Upper lobe of left lung (tissue), 6 donors: ENCODE measurements at regions not wholly inside any gene's neighbourhood (a gene's known extent, or its start where the extent isn't known, plus 50 kb on each side); places are given as distances from the start of the nearest gene placed in this dataset.

Experiments
- ATAC-seq, 2 donors: fragments of 200-7000 bp; cut with Tn5 transposase; one replicate each; pipeline ENCODE4 v1.9.1; 2022; ENCODE audit warnings: mild to moderate bottlenecking in 2 of 2, moderate library complexity in 2 of 2; ENCODE audit not compliant: low FRiP score in 2 of 2
- DNase-seq, 2 donors: peaks; one replicate each; pipeline ENCODE4 v3.0.0-alpha.2; 2019 to 2020
- H3K27ac ChIP-seq, 4 donors: fragments of 200-600 bp; sonication (generic); one replicate each; pipeline ENCODE4 v1.5.1; 2016 to 2019
- H3K27me3 ChIP-seq, 4 donors: fragments of 200-600 bp; sonication (generic); one replicate each; pipeline ENCODE4 v1.5.1; 2017 to 2019
- H3K36me3 ChIP-seq, 4 donors: fragments of 200-600 bp; sonication (generic); one replicate each; pipeline ENCODE4 v1.5.1; 2016 to 2019
- H3K4me1 ChIP-seq, 4 donors: fragments of 200-600 bp; sonication (generic); one replicate each; pipeline ENCODE4 v1.5.1; 2018 to 2019
- H3K4me3 ChIP-seq, 4 donors: fragments of 200-600 bp; sonication (generic); one replicate each; pipeline ENCODE4 v1.5.1; 2017 to 2019; ENCODE audit warnings: mild to moderate bottlenecking in 2 of 4, moderate library complexity in 1 of 4
- H3K9me3 ChIP-seq, 4 donors: fragments of 200-600 bp; sonication (generic); one replicate each; pipeline ENCODE4 v1.5.1; 2018 to 2019
- CTCF ChIP-seq, 6 experiments: fragments of 450-650 bp in 4 of 6; fragments of 200-600 bp in 2 of 6; sonication (generic) in 2 of 6; IDR thresholded peaks; one replicate each; pipeline ENCODE4 v1.5.1; 2016 to 2019; ENCODE audit warnings: antibody characterized with exemption in 6 of 6
- EP300 ChIP-seq, 4 donors: sonication (generic); formaldehyde crosslinking; IDR thresholded peaks; one replicate each; pipeline ENCODE4 v1.5.1; 2017; ENCODE audit warnings: antibody characterized with exemption in 4 of 4, control low read depth in 2 of 4
- POLR2A ChIP-seq, 4 donors: fragments of 450-650 bp; IDR thresholded peaks; one replicate each; pipeline ENCODE4 v1.5.1; 2016 to 2017; ENCODE audit warnings: antibody characterized with exemption in 4 of 4, mild to moderate bottlenecking in 2 of 4
- POLR2AphosphoS5 ChIP-seq, 2 donors: sonication (generic); formaldehyde crosslinking; IDR thresholded peaks; one replicate each; pipeline ENCODE4 v1.5.1; 2017; ENCODE audit warnings: antibody characterized with exemption in 2 of 2
- WGBS, 2 donors: methylation state at CpG; one replicate each; pipeline ENCODE4 v1.1.5; 2017 to 2018; 5-methylcytosine and 5-hydroxymethylcytosine counted together
- donor health status: DM: no; HTN: no; CAD: no; lungs with moderate emphysema.
- donor health status: DM: no; HTN: yes; CAD: no; lungs with severe emphysema.

- Histone ChIP-seq H3K27ac (no peak overlapping the region), H3K36me3 (no peaks in the 10 kb centered on the region), H3K27me3 (no peaks in the 10 kb centered on the region), H3K4me3 (no peak overlapping the region), H3K4me1 (no peaks in the 10 kb centered on the region), H3K9me3 (no peaks in the 10 kb centered on the region)
- 42 to 64% methylated on average over 1 of the region's 1 CpG for WGBS, 2 donors
- DNase-seq (no peak), ATAC-seq (peak in 1 of 2 donors; percentile 31)
- no peak for TF ChIP-seq CTCF (IDR thresholded peaks at IDR 0.05)
- no peak for TF ChIP-seq POLR2AphosphoS5 (IDR thresholded peaks at IDR 0.05)
- no peak for TF ChIP-seq POLR2A (IDR thresholded peaks at IDR 0.05)
- TF ChIP-seq EP300 (IDR thresholded peaks at IDR 0.05): no peak
Measured at GRCh38 chr2:66790651-66791181, 355.8 kb downstream of the MEIS1 start.

GRCh38 chr2:66794070-66794469, 359.1 kb downstream of the MEIS1 start:
- no peak for TF ChIP-seq EP300 (IDR thresholded peaks at IDR 0.05)
- no peak for TF ChIP-seq CTCF (IDR thresholded peaks at IDR 0.05)
- no peak for TF ChIP-seq POLR2AphosphoS5 (IDR thresholded peaks at IDR 0.05)
- TF ChIP-seq POLR2A (IDR thresholded peaks at IDR 0.05): no peak
- no peak for DNase-seq
- Histone ChIP-seq H3K36me3 (no peaks in the 10 kb centered on the region), H3K9me3 (no peaks in the 10 kb centered on the region), H3K4me3 (no peak overlapping the region), H3K4me1 (no peaks in the 10 kb centered on the region), H3K27ac (no peak overlapping the region), H3K27me3 (no peaks in the 10 kb centered on the region)
- WGBS, 2 donors: 83 to 86% methylated on average over 8 of the region's 8 CpGs
- ATAC-seq: no peak

- Histone ChIP-seq H3K36me3 (no peaks in the 10 kb centered on the region), H3K9me3 (no peaks in the 10 kb centered on the region), H3K4me1 (no peaks in the 10 kb centered on the region), H3K4me3 (no peak overlapping the region), H3K27me3 (no peaks in the 10 kb centered on the region), H3K27ac (no peak overlapping the region)
- DNase-seq (no peak), ATAC-seq (no peak)
- TF ChIP-seq EP300 (IDR thresholded peaks at IDR 0.05) (no peak), POLR2AphosphoS5 (IDR thresholded peaks at IDR 0.05) (no peak), CTCF (IDR thresholded peaks at IDR 0.05) (no peak), POLR2A (IDR thresholded peaks at IDR 0.05) (no peak)
- 81 to 88% methylated on average over 1 of the region's 1 CpG for WGBS, 2 donors
Measured at GRCh38 chr2:66794551-66794950, 359.6 kb downstream of the MEIS1 start.

- Histone ChIP-seq H3K9me3 (no peaks in the 10 kb centered on the region), H3K27ac (no peak overlapping the region), H3K4me3 (no peak overlapping the region), H3K27me3 (no peaks in the 10 kb centered on the region), H3K36me3 (no peaks in the 10 kb centered on the region), H3K4me1 (no peaks in the 10 kb centered on the region)
- DNase-seq: no peak
- WGBS, 2 donors: 93 to 96% methylated on average over 2 of the region's 2 CpGs
- no peak for TF ChIP-seq EP300 (IDR thresholded peaks at IDR 0.05)
- no peak for TF ChIP-seq POLR2A (IDR thresholded peaks at IDR 0.05)
- TF ChIP-seq POLR2AphosphoS5 (IDR thresholded peaks at IDR 0.05): no peak
- no peak for TF ChIP-seq CTCF (IDR thresholded peaks at IDR 0.05)
- no peak for ATAC-seq
Measured at GRCh38 chr2:66802877-66803276, 368.0 kb downstream of the MEIS1 start.

- TF ChIP-seq POLR2AphosphoS5 (IDR thresholded peaks at IDR 0.05) (no peak), CTCF (IDR thresholded peaks at IDR 0.05) (no peak), EP300 (IDR thresholded peaks at IDR 0.05) (no peak), POLR2A (IDR thresholded peaks at IDR 0.05) (no peak)
- no peak for ATAC-seq
- DNase-seq: no peak
Measured at GRCh38 chr2:66803726-66804125, 368.8 kb downstream of the MEIS1 start.

More at GRCh38 chr2:66803726-66804125, 368.8 kb downstream of the MEIS1 start:
- Histone ChIP-seq H3K36me3 (no peaks in the 10 kb centered on the region), H3K4me1 (no peaks in the 10 kb centered on the region), H3K27ac (no peak overlapping the region), H3K4me3 (no peak overlapping the region), H3K27me3 (no peaks in the 10 kb centered on the region), H3K9me3 (no peaks in the 10 kb centered on the region)
- 77 to 79% methylated on average over 2 of the region's 2 CpGs for WGBS, 2 donors
